Body of pancreas (tissue), 4 donors: ENCODE measurements at regions not wholly inside any gene's neighbourhood (a gene's known extent, or its start where the extent isn't known, plus 50 kb on each side); places are given as distances from the start of the nearest gene placed in this dataset.

ENCODE experiments used
- ATAC-seq: fragments of 150-250 bp; one replicate; pipeline ENCODE4 v1.9.1; 2016
- DNase-seq, 4 donors: peaks; one replicate each; pipeline ENCODE4 v3.0.0-alpha.2; 2019
- H3K27ac ChIP-seq, 4 donors: fragments of 200-600 bp; sonication (generic); 1 replicate in 3 of 4; 2 replicates in 1 of 4; pipeline versions ENCODE4 v1.5.1 to v1.6.1; 2016 to 2019; ENCODE audit warnings: mild to moderate bottlenecking in 1 of 4, mixed read lengths in 1 of 4, moderate library complexity in 1 of 4
- H3K27me3 ChIP-seq, 2 donors: fragments of 200-600 bp; sonication (generic); one replicate each; pipeline ENCODE4 v1.6.0; 2016; ENCODE audit warnings: mild to moderate bottlenecking in 1 of 2
- H3K36me3 ChIP-seq, 2 donors: fragments of 200-600 bp; sonication (generic); replicated peaks in 1 of 2; 2 replicates each; pipeline ENCODE4 v1.5.1; 2016; ENCODE audit warnings: low read depth in 2 of 2; ENCODE audit not compliant: insufficient read depth in 1 of 2
- H3K4me1 ChIP-seq: fragments of 200-600 bp; sonication (generic); one replicate; pipeline ENCODE4 v1.6.0; 2016
- H3K4me3 ChIP-seq, 2 donors: fragments of 200-600 bp; sonication (generic); 1 replicate in 1 of 2; 2 replicates in 1 of 2; pipeline ENCODE4 v1.5.1; 2016 to 2019
- H3K9me3 ChIP-seq, 3 donors: fragments of 200-600 bp; sonication (generic); 1 replicate in 2 of 3; 2 replicates in 1 of 3; pipeline ENCODE4 v1.5.1; 2016
- CTCF ChIP-seq, 7 experiments: fragments of 450-650 bp in 4 of 7; fragments of 200-600 bp in 3 of 7; sonication (generic) in 3 of 7; IDR thresholded peaks; one replicate each; pipeline ENCODE4 v1.5.1; 2016 to 2019; ENCODE audit warnings: antibody characterized with exemption in 7 of 7
- POLR2A ChIP-seq, 3 donors: fragments of 450-650 bp; IDR thresholded peaks; one replicate each; pipeline ENCODE4 v1.6.1; 2016; ENCODE audit warnings: antibody characterized with exemption in 3 of 3, mild to moderate bottlenecking in 2 of 3
- WGBS, 2 donors: methylation state at CpG; one replicate each; pipeline ENCODE4 v1.1.5; 2017; 5-methylcytosine and 5-hydroxymethylcytosine counted together
- intact Hi-C: fragments of 100-400 bp; cut with DNase I; formaldehyde crosslinking; loops from one replicate; pipeline ENCODE4 v1.15.1; 2023

- no peaks in the 10 kb centered on the region for H3K9me3 ChIP-seq
- H3K4me1 ChIP-seq = no peaks in the 10 kb centered on the region
- no peak for TF ChIP-seq CTCF (IDR thresholded peaks at IDR 0.05)
- TF ChIP-seq POLR2A (IDR thresholded peaks at IDR 0.05) = no peak
- WGBS, 2 donors = 63 to 75% methylated on average over 7 of the region's 7 CpGs
- no peaks in the 10 kb centered on the region for H3K36me3 ChIP-seq
- H3K27me3 ChIP-seq = no peaks in the 10 kb centered on the region
- H3K27ac ChIP-seq = no peak overlapping the region
- DNase-seq (no peak), ATAC-seq (no peak)
- intact Hi-C loops = no loop called here
- H3K4me3 ChIP-seq = no peak overlapping the region
Measured at GRCh38 chr3:190773948-190774347, 88.5 kb downstream of the GMNC start.

GRCh38 chr3:190772831-190773230 lies 89.7 kb downstream of the GMNC start:
- Histone ChIP-seq H3K27me3 (no peaks in the 10 kb centered on the region), H3K9me3 (no peaks in the 10 kb centered on the region), H3K4me3 (no peak overlapping the region), H3K36me3 (no peaks in the 10 kb centered on the region), H3K4me1 (no peaks in the 10 kb centered on the region), H3K27ac (no peak overlapping the region)
- DNase-seq = no peak
- ATAC-seq = no peak
- TF ChIP-seq CTCF (IDR thresholded peaks at IDR 0.05) = no peak
- TF ChIP-seq POLR2A (IDR thresholded peaks at IDR 0.05) = no peak
- intact Hi-C loops = no loop called here
- WGBS, 2 donors = 72 to 94% methylated on average over 2 of the region's 2 CpGs

GRCh38 chr3:190768891-190769290 lies 93.6 kb downstream of the GMNC start:
- no peak overlapping the region for H3K27ac ChIP-seq
- H3K27me3 ChIP-seq = no peaks in the 10 kb centered on the region
- H3K4me1 ChIP-seq = no peaks in the 10 kb centered on the region
- TF ChIP-seq POLR2A (IDR thresholded peaks at IDR 0.05) (no peak), CTCF (IDR thresholded peaks at IDR 0.05) (no peak)
- no peak for DNase-seq
- no peaks in the 10 kb centered on the region for H3K9me3 ChIP-seq
- WGBS, 2 donors = 57 to 64% methylated on average over 3 of the region's 3 CpGs
- intact Hi-C loops = no loop called here
- H3K4me3 ChIP-seq = no peak overlapping the region
- no peak for ATAC-seq
- H3K36me3 ChIP-seq = no peaks in the 10 kb centered on the region

- 88 to 93% methylated on average over 2 of the region's 2 CpGs for WGBS, 2 donors
- no peak for TF ChIP-seq POLR2A (IDR thresholded peaks at IDR 0.05)
- Histone ChIP-seq H3K36me3 (no peaks in the 10 kb centered on the region), H3K4me1 (no peaks in the 10 kb centered on the region), H3K27me3 (no peaks in the 10 kb centered on the region), H3K9me3 (no peaks in the 10 kb centered on the region), H3K27ac (no peak overlapping the region), H3K4me3 (no peak overlapping the region)
- no peak for DNase-seq
- intact Hi-C loops = no loop called here
- ATAC-seq = no peak
Measured at GRCh38 chr3:190767851-190768250, 94.6 kb downstream of the GMNC start.

- intact Hi-C loops = no loop called here
- no peak for DNase-seq
- no peak for TF ChIP-seq POLR2A (IDR thresholded peaks at IDR 0.05)
- TF ChIP-seq CTCF (IDR thresholded peaks at IDR 0.05) = no peak
- Histone ChIP-seq H3K27ac (no peak overlapping the region), H3K27me3 (no peaks in the 10 kb centered on the region), H3K4me1 (no peaks in the 10 kb centered on the region), H3K9me3 (no peaks in the 10 kb centered on the region), H3K36me3 (no peaks in the 10 kb centered on the region), H3K4me3 (no peak overlapping the region)
- ATAC-seq = no peak
- WGBS, 2 donors = 71 to 80% methylated on average over 5 of the region's 5 CpGs
Measured at GRCh38 chr3:190764231-190765134, 98.0 kb downstream of the GMNC start.
